Keratinocyte (primary cell): ENCODE measurements at regions not wholly inside any gene's neighbourhood (a gene's known extent, or its start where the extent isn't known, plus 50 kb on each side); places are given as distances from the start of the nearest gene placed in this dataset.

Experiments used
- DNase-seq: peaks from one replicate; pipeline ENCODE4 v3.0.0-alpha.2; 2011; ENCODE audit warnings: low read depth, missing footprints, low spot score
- FAIRE-seq: peaks from 2 replicates; lab custom pipeline; 2011; peaks lifted over from hg19 to GRCh38; lab: Jason Lieb, UNC
- H2AFZ ChIP-seq: 2 replicates; pipeline ENCODE4 v1.6.0; 2012; ENCODE audit warnings: low read length, control low read depth, inconsistent platforms; ENCODE audit not compliant: control insufficient read depth
- H3K27ac ChIP-seq: 2 replicates; pipeline ENCODE4 v1.5.1; 2011; ENCODE audit warnings: low read length; ENCODE audit not compliant: control insufficient read depth, insufficient read depth
- H3K27me3 ChIP-seq: 3 replicates; pipeline ENCODE4 v1.6.0; 2011; ENCODE audit warnings: low read length; ENCODE audit not compliant: control insufficient read depth, insufficient read depth; ENCODE audit errors: extremely low read depth
- H3K36me3 ChIP-seq, 2 experiments: 2 replicates in 1 of 2; 3 replicates in 1 of 2; pipeline ENCODE4 v1.5.1; 2011; ENCODE audit warnings: low read length in 2 of 2, mild to moderate bottlenecking in 1 of 2; ENCODE audit not compliant: control insufficient read depth in 2 of 2, insufficient read depth in 2 of 2; ENCODE audit errors: extremely low read depth in 1 of 2
- H3K4me1 ChIP-seq: 3 replicates; pipeline ENCODE4 v1.5.1; 2011; ENCODE audit warnings: low read length; ENCODE audit not compliant: control insufficient read depth, insufficient read depth; ENCODE audit errors: extremely low read depth
- H3K4me2 ChIP-seq: 3 replicates; pipeline ENCODE4 v1.6.0; 2011; ENCODE audit warnings: low read depth, low read length; ENCODE audit not compliant: control insufficient read depth, insufficient read depth; ENCODE audit errors: extremely low read depth
- H3K4me3 ChIP-seq, 3 experiments: fragments of 200-600 bp in 1 of 3; sonication (generic) in 1 of 3; 2 replicates in 2 of 3; 3 replicates in 1 of 3; pipeline ENCODE4 v1.5.1; 2011 to 2016; ENCODE audit warnings: low read length in 3 of 3, mild to moderate bottlenecking in 3 of 3, control low read depth in 2 of 3, inconsistent platforms in 1 of 3, low read depth in 1 of 3, mixed read lengths in 1 of 3, mixed run types in 1 of 3, moderate library complexity in 1 of 3; ENCODE audit not compliant: control insufficient read depth in 2 of 3, insufficient read depth in 2 of 3; ENCODE audit errors: extremely low read depth in 1 of 3
- H3K79me2 ChIP-seq: 2 replicates; pipeline ENCODE4 v1.6.0; 2012; ENCODE audit warnings: low read length; ENCODE audit not compliant: control insufficient read depth, insufficient read depth
- H3K9ac ChIP-seq: 3 replicates; pipeline ENCODE4 v1.6.0; 2011; ENCODE audit warnings: low read length; ENCODE audit not compliant: control insufficient read depth, insufficient read depth; ENCODE audit errors: extremely low read depth
- H3K9me1 ChIP-seq: 3 replicates; pipeline ENCODE4 v1.6.0; 2011; ENCODE audit warnings: low read length; ENCODE audit not compliant: control insufficient read depth, insufficient read depth; ENCODE audit errors: extremely low read depth
- H3K9me3 ChIP-seq: 2 replicates; pipeline ENCODE4 v1.5.1; 2012; ENCODE audit warnings: low read depth, low read length; ENCODE audit not compliant: control insufficient read depth
- H4K20me1 ChIP-seq: 3 replicates; pipeline ENCODE4 v1.6.0; 2011; ENCODE audit warnings: low read length; ENCODE audit not compliant: control insufficient read depth, insufficient read depth; ENCODE audit errors: extremely low read depth
- CTCF ChIP-seq, 3 experiments: IDR thresholded peaks in 1 of 3; conservative IDR thresholded peaks in 1 of 3; optimal IDR thresholded peaks in 1 of 3; 2 replicates in 2 of 3; 3 replicates in 1 of 3; pipeline versions ENCODE3 to v1.5.1; 2011; ENCODE audit warnings: low read length in 3 of 3, mild to moderate bottlenecking in 3 of 3, moderate library complexity in 2 of 3, control low read depth in 1 of 3, inconsistent platforms in 1 of 3; ENCODE audit not compliant: insufficient read depth in 2 of 3; ENCODE audit errors: extremely low read depth in 1 of 3
- EZH2 ChIP-seq: IDR thresholded peaks from one replicate; pipeline ENCODE4 v1.6.1; 2012; ENCODE audit warnings: inconsistent platforms, mild to moderate bottlenecking, low read length, moderate library complexity
- dilution Hi-C: fragments of 300-500 bp; cut with MboI; formaldehyde crosslinking; loops from one replicate; pipeline ENCODE4 v1.7.0; 2020; ENCODE audit warnings: low sequenced_read_pairs; ENCODE audit not compliant: extremely low pct_ligation_motif_present

GRCh38 chr14:97959251-97959650 is 1162.1 kb downstream of the VRK1 start:
- Histone ChIP-seq H2AFZ (no peak overlapping the region), H3K4me3 (no peak overlapping the region), H4K20me1 (no peaks in the 10 kb centered on the region), H3K27me3 (no peaks in the 10 kb centered on the region), H3K27ac (no peak overlapping the region), H3K36me3 (no peaks in the 10 kb centered on the region), H3K4me1 (no peaks in the 10 kb centered on the region), H3K9me1 (no peaks in the 10 kb centered on the region), H3K79me2 (no peaks in the 10 kb centered on the region), H3K9ac (no peak overlapping the region), H3K9me3 (no peaks in the 10 kb centered on the region), H3K4me2 (no peak overlapping the region)
- no peak for DNase-seq
- dilution Hi-C loops: no loop called here
- TF ChIP-seq EZH2 (no peak), CTCF (optimal IDR thresholded peaks at IDR 0.05 in 1 of 3, IDR thresholded peaks at IDR 0.05 in 1 of 3, conservative IDR thresholded peaks at IDR 0.05 in 1 of 3; ENCODE audit: extremely low read depth in 1 of 3, insufficient read depth in 2 of 3, low read length in 3 of 3) (no peak)
- no peak for FAIRE-seq

- no peak overlapping the region for H3K9ac ChIP-seq
- no peaks in the 10 kb centered on the region for H4K20me1 ChIP-seq
- H3K79me2 ChIP-seq: no peaks in the 10 kb centered on the region
- H3K9me1 ChIP-seq: no peaks in the 10 kb centered on the region
- FAIRE-seq (no peak), DNase-seq (no peak)
- dilution Hi-C loops: no loop called here
- no peaks in the 10 kb centered on the region for H3K27me3 ChIP-seq
- H3K27ac ChIP-seq: no peak overlapping the region
- H3K4me3 ChIP-seq: no peak overlapping the region
- no peaks in the 10 kb centered on the region for H3K4me1 ChIP-seq
- no peaks in the 10 kb centered on the region for H3K36me3 ChIP-seq
- H2AFZ ChIP-seq: no peak overlapping the region
- H3K4me2 ChIP-seq: no peak overlapping the region
- H3K9me3 ChIP-seq: no peaks in the 10 kb centered on the region
- no peak for TF ChIP-seq CTCF (optimal IDR thresholded peaks at IDR 0.05 in 1 of 3, IDR thresholded peaks at IDR 0.05 in 1 of 3, conservative IDR thresholded peaks at IDR 0.05 in 1 of 3; ENCODE audit: extremely low read depth in 1 of 3, insufficient read depth in 2 of 3, low read length in 3 of 3)
- no peak for TF ChIP-seq EZH2
Observed at GRCh38 chr14:97960436-97960835, 1163.3 kb downstream of the VRK1 start.
